A549 (cell line): ENCODE measurements at regions not wholly inside any gene's neighbourhood (a gene's known extent, or its start where the extent isn't known, plus 50 kb on each side); places are given as distances from the start of the nearest gene placed in this dataset.

Experiments
- ATAC-seq, 2 experiments: fragments of 200-7000 bp in 1 of 2; fragments of >200 bp in 1 of 2; cut with Nextera tagmentation in 1 of 2; cut with Tn5 transposase in 1 of 2; 3 replicates each; pipeline versions ENCODE4 v1.8.0 to v1.9.1; 2018 to 2020; ENCODE audit warnings: mild to moderate bottlenecking in 1 of 2, moderate library complexity in 1 of 2
- CTCF ChIA-PET: fragments of 300-600 bp; sonication (Branson Sonifier 250); formaldehyde crosslinking; extraction: SDS; loops from one replicate; lab custom pipeline; 2021; ENCODE audit warnings: antibody characterized with exemption, inconsistent platforms; lab: Yijun Ruan, JAX
- POLR2A ChIA-PET: fragments of 350-600 bp; formaldehyde crosslinking; extraction: SDS; loops from one replicate; lab custom pipeline; 2021; ENCODE audit warnings: antibody characterized with exemption, inconsistent platforms; lab: Yijun Ruan, JAX
- DNase-seq, 2 experiments: peaks; one replicate each; pipeline versions ENCODE4 v3.0.0 to v3.0.0-alpha.2; 2011 to 2016; ENCODE audit warnings: low read depth in 1 of 2, low spot score in 1 of 2
- FAIRE-seq: peaks from 2 replicates; lab custom pipeline; 2011; peaks lifted over from hg19 to GRCh38; lab: Jason Lieb, UNC
- H3K27ac ChIP-seq, 2 experiments: fragments of >200 bp; sonication (Bioruptor Twin); formaldehyde crosslinking; 3 replicates each; pipeline ENCODE4 v1.5.1; 2016 to 2017
- H3K4me1 ChIP-seq: fragments of >200 bp; sonication (Bioruptor Twin); formaldehyde crosslinking; 3 replicates; pipeline ENCODE4 v1.6.1; 2016
- H3K4me2 ChIP-seq: fragments of >200 bp; sonication (Bioruptor Twin); formaldehyde crosslinking; 3 replicates; pipeline ENCODE4 v1.6.1; 2016
- H3K4me3 ChIP-seq: fragments of >200 bp; sonication (Bioruptor Twin); formaldehyde crosslinking; 3 replicates; pipeline ENCODE4 v1.5.1; 2016
- H3K9me3 ChIP-seq: fragments of >200 bp; sonication (Bioruptor Twin); formaldehyde crosslinking; 3 replicates; pipeline ENCODE4 v1.6.1; 2016
- BHLHE40 ChIP-seq: IDR thresholded peaks from 2 replicates; pipeline ENCODE4 v1.6.1; 2012; ENCODE audit warnings: low read depth, low read length, inconsistent platforms
- CBX2 ChIP-seq: fragments of 200-600 bp; sonication (generic); IDR thresholded peaks from 2 replicates; pipeline ENCODE4 v1.6.1; 2016; ENCODE audit warnings: low read depth, mild to moderate bottlenecking, borderline replicate concordance
- CEBPB ChIP-seq, 2 experiments: fragments of >200 bp in 1 of 2; sonication (Bioruptor Twin) in 1 of 2; formaldehyde crosslinking in 1 of 2; IDR thresholded peaks; 2 replicates each; pipeline ENCODE4 v1.6.1; 2012 to 2016
- CHD2 ChIP-seq: fragments of 150-350 bp; IDR thresholded peaks from 2 replicates; pipeline ENCODE4 v1.6.1; 2014; ENCODE audit warnings: low read length; ENCODE audit not compliant: partially characterized antibody
- ESRRA ChIP-seq: fragments of 150-350 bp; IDR thresholded peaks from 2 replicates; pipeline ENCODE4 v1.6.1; 2014; ENCODE audit warnings: mild to moderate bottlenecking, low read length, borderline replicate concordance
- FOSB ChIP-seq: fragments of 250-450 bp; sonication (Bioruptor Pico); IDR thresholded peaks from 2 replicates; pipeline ENCODE4 v1.5.0; 2020; ENCODE audit warnings: mild to moderate bottlenecking, moderate library complexity
- FOSL2 ChIP-seq, 2 experiments: fragments of 450-650 bp in 1 of 2; fragments of >200 bp in 1 of 2; sonication (Bioruptor Twin) in 1 of 2; formaldehyde crosslinking; IDR thresholded peaks; 2 replicates each; pipeline versions ENCODE4 v1.5.0 to v1.6.1; 2016 to 2020; ENCODE audit warnings: mild to moderate bottlenecking in 1 of 2, moderate library complexity in 1 of 2
- FOXS1 ChIP-seq: fragments of 250-450 bp; sonication (Bioruptor Pico); IDR thresholded peaks from 2 replicates; pipeline ENCODE4 v1.5.0; 2020; ENCODE audit warnings: mild to moderate bottlenecking, moderate library complexity
- GATA3 ChIP-seq: IDR thresholded peaks from 2 replicates; pipeline ENCODE4 v1.6.1; 2012; ENCODE audit warnings: borderline replicate concordance
- KDM1A ChIP-seq: fragments of 200-600 bp; sonication (generic); IDR thresholded peaks from 2 replicates; pipeline ENCODE4 v1.6.1; 2016; ENCODE audit warnings: low read depth, mild to moderate bottlenecking
- MAFK ChIP-seq: fragments of 450-650 bp; IDR thresholded peaks from 2 replicates; pipeline ENCODE4 v1.6.1; 2014; ENCODE audit not compliant: partially characterized antibody
- MAZ ChIP-seq: fragments of 150-350 bp; IDR thresholded peaks from 2 replicates; pipeline ENCODE4 v1.6.1; 2014; ENCODE audit warnings: antibody characterized with exemption, low read depth, low read length, borderline replicate concordance
- NPAS2 ChIP-seq: fragments of 250-450 bp; sonication (Bioruptor Pico); IDR thresholded peaks from 2 replicates; pipeline ENCODE4 v1.8.0; 2022; ENCODE audit warnings: mild to moderate bottlenecking, moderate library complexity, borderline replicate concordance
- NR3C1 ChIP-seq: fragments of >200 bp; sonication (Bioruptor Twin); formaldehyde crosslinking; IDR thresholded peaks from 3 replicates; pipeline ENCODE4 v1.6.1; 2017
- PHF8 ChIP-seq: fragments of 200-600 bp; sonication (generic); IDR thresholded peaks from 2 replicates; pipeline ENCODE4 v1.6.1; 2016; ENCODE audit warnings: low read depth, mild to moderate bottlenecking, antibody characterized with exemption, moderate library complexity, borderline replicate concordance
- POLR2A ChIP-seq: IDR thresholded peaks from 2 replicates; pipeline ENCODE4 v1.6.1; 2012; ENCODE audit warnings: mild to moderate bottlenecking, low read length
- RAD21 ChIP-seq, 2 experiments: fragments of >200 bp in 1 of 2; sonication (Bioruptor Twin) in 1 of 2; formaldehyde crosslinking in 1 of 2; IDR thresholded peaks in 1 of 2; conservative IDR thresholded peaks in 1 of 2; 2 replicates in 1 of 2; 3 replicates in 1 of 2; pipeline ENCODE4 v1.6.1; 2012 to 2018; ENCODE audit warnings: inconsistent platforms in 1 of 2
- RFX5 ChIP-seq: fragments of 450-650 bp; IDR thresholded peaks from 2 replicates; pipeline ENCODE4 v1.7.1; 2014; ENCODE audit warnings: antibody characterized with exemption, mild to moderate bottlenecking, moderate library complexity
- RNF2 ChIP-seq: fragments of 200-600 bp; sonication (generic); IDR thresholded peaks from 2 replicates; pipeline ENCODE4 v1.6.1; 2016; ENCODE audit warnings: low read depth, mild to moderate bottlenecking, antibody characterized with exemption, moderate library complexity, borderline replicate concordance
- SREBF2 ChIP-seq: fragments of 450-650 bp; IDR thresholded peaks from 2 replicates; pipeline ENCODE4 v1.6.1; 2014; ENCODE audit warnings: mild to moderate bottlenecking, moderate library complexity
- TFCP2L1 ChIP-seq: fragments of 250-450 bp; sonication (Bioruptor Pico); IDR thresholded peaks from 2 replicates; pipeline ENCODE4 v1.5.0; 2021; ENCODE audit warnings: mild to moderate bottlenecking
- TP53 ChIP-seq: fragments of 250-450 bp; sonication (Bioruptor Pico); IDR thresholded peaks from 2 replicates; pipeline ENCODE4 v1.5.0; 2021; ENCODE audit warnings: mild to moderate bottlenecking, moderate library complexity
- ZFP36 ChIP-seq: fragments of 450-650 bp; IDR thresholded peaks from 2 replicates; pipeline ENCODE4 v1.6.1; 2014; ENCODE audit warnings: borderline replicate concordance; ENCODE audit not compliant: partially characterized antibody
- WGBS: methylation state at CpG from one replicate; pipeline ENCODE4 v1.1.6; 2017; ENCODE audit errors: missing lambda C conversion rate; 5-methylcytosine and 5-hydroxymethylcytosine counted together
- TF ChIP-seq, protein P1 (sequence below): fragments of 200-600 bp; sonication (generic); IDR thresholded peaks from 2 replicates; pipeline ENCODE4 v1.6.1; 2016; ENCODE audit warnings: antibody characterized with exemption, mild to moderate bottlenecking, moderate library complexity
- TF ChIP-seq, protein P2 (sequence below): fragments of >200 bp; sonication (Bioruptor Twin); formaldehyde crosslinking; IDR thresholded peaks from 2 replicates; pipeline ENCODE4 v1.6.1; 2016
- TF ChIP-seq, protein P3 (sequence below): fragments of >200 bp; sonication (Bioruptor Twin); formaldehyde crosslinking; IDR thresholded peaks from 3 replicates; pipeline ENCODE4 v1.5.1; 2016

DNA sequence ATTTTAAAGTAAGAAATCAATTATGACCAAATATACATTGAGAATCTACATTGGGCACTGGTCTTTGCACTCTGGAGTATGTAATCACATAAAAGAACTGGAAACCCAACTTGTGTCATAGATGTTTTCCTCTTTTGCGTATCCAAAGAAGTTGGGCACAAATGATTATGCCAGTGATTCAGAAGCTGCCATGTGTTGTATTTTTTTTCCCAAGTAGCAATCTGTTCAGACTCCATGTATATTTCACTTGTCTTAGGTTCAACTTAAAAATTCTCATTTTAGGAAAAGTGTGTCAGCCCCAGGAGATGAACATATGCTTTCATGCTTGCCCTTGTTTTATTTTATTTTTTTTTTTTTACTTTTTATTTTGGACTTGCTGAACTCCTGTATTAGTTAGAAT is 441.5 kb downstream of the PDZRN4 start:
- H3K4me2 ChIP-seq: no peak overlapping the region
- DNase-seq: no peak
- CTCF ChIA-PET: no interaction called here
- no peaks in the 10 kb centered on the region for H3K9me3 ChIP-seq
- H3K4me3 ChIP-seq: no peak overlapping the region
- POLR2A ChIA-PET: no interaction called here
- no peak for FAIRE-seq
- 44% methylated on average over 1 of the region's 1 CpG for WGBS
- TF ChIP-seq, protein P1, sequence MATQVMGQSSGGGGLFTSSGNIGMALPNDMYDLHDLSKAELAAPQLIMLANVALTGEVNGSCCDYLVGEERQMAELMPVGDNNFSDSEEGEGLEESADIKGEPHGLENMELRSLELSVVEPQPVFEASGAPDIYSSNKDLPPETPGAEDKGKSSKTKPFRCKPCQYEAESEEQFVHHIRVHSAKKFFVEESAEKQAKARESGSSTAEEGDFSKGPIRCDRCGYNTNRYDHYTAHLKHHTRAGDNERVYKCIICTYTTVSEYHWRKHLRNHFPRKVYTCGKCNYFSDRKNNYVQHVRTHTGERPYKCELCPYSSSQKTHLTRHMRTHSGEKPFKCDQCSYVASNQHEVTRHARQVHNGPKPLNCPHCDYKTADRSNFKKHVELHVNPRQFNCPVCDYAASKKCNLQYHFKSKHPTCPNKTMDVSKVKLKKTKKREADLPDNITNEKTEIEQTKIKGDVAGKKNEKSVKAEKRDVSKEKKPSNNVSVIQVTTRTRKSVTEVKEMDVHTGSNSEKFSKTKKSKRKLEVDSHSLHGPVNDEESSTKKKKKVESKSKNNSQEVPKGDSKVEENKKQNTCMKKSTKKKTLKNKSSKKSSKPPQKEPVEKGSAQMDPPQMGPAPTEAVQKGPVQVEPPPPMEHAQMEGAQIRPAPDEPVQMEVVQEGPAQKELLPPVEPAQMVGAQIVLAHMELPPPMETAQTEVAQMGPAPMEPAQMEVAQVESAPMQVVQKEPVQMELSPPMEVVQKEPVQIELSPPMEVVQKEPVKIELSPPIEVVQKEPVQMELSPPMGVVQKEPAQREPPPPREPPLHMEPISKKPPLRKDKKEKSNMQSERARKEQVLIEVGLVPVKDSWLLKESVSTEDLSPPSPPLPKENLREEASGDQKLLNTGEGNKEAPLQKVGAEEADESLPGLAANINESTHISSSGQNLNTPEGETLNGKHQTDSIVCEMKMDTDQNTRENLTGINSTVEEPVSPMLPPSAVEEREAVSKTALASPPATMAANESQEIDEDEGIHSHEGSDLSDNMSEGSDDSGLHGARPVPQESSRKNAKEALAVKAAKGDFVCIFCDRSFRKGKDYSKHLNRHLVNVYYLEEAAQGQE: no peak
- no peak for TF ChIP-seq TFCP2L1 (CRISPR knock-in tag)
- TF ChIP-seq SREBF2: no peak
- TF ChIP-seq, protein P2, sequence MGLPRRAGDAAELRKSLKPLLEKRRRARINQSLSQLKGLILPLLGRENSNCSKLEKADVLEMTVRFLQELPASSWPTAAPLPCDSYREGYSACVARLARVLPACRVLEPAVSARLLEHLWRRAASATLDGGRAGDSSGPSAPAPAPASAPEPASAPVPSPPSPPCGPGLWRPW: no peak
- TF ChIP-seq TP53: no peak
- no peak for TF ChIP-seq KDM1A
- TF ChIP-seq BHLHE40: no peak
- no peak for TF ChIP-seq NPAS2 (CRISPR knock-in tag)
- TF ChIP-seq RFX5: no peak
- TF ChIP-seq FOSB (CRISPR knock-in tag): no peak
- no peak for TF ChIP-seq MAZ
- TF ChIP-seq MAFK: no peak
- no peak for TF ChIP-seq CEBPB (IDR thresholded peaks at IDR 0.05)
- no peak for TF ChIP-seq RAD21 (conservative IDR thresholded peaks at IDR 0.05 in 1 of 2, IDR thresholded peaks at IDR 0.05 in 1 of 2)
- TF ChIP-seq FOXS1 (CRISPR knock-in tag): no peak
- TF ChIP-seq CHD2: no peak
- no peak for TF ChIP-seq ESRRA
- no peak for TF ChIP-seq GATA3
- no peak for TF ChIP-seq PHF8
- TF ChIP-seq, all 56 proteins: peak for 0
- H3K4me1 ChIP-seq: no peaks in the 10 kb centered on the region
- H3K27ac ChIP-seq: no peak overlapping the region
- ATAC-seq: no peak

DNA sequence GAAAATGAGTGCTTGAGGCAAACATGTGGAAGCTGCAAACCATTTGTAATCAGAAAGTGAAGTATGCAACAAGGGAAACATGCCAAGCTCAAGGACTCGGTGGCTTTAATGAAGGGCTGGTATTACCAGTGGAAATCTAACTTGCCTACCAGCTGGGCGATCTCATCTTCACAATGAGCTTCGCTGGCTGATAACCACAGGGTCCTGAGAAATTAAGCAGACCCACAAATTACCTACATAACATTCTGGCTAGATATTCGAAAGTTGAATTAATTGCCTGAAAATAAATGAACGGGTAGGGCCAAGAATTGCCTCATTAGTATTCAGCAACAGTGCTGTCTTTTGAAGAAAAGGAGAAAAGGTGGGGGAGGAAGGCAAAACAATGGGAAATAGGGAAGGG is 439.4 kb downstream of the PDZRN4 start:
- Histone ChIP-seq H3K9me3 (no peaks in the 10 kb centered on the region), H3K4me3 (no peak overlapping the region), H3K4me2 (no peak overlapping the region), H3K4me1 (no peaks in the 10 kb centered on the region), H3K27ac (no peak overlapping the region)
- WGBS: 12% methylated on average over 5 of the region's 5 CpGs
- ChIA-PET CTCF (no interaction called here), POLR2A (no interaction called here)
- no peak for FAIRE-seq
- TF ChIP-seq, protein P3, sequence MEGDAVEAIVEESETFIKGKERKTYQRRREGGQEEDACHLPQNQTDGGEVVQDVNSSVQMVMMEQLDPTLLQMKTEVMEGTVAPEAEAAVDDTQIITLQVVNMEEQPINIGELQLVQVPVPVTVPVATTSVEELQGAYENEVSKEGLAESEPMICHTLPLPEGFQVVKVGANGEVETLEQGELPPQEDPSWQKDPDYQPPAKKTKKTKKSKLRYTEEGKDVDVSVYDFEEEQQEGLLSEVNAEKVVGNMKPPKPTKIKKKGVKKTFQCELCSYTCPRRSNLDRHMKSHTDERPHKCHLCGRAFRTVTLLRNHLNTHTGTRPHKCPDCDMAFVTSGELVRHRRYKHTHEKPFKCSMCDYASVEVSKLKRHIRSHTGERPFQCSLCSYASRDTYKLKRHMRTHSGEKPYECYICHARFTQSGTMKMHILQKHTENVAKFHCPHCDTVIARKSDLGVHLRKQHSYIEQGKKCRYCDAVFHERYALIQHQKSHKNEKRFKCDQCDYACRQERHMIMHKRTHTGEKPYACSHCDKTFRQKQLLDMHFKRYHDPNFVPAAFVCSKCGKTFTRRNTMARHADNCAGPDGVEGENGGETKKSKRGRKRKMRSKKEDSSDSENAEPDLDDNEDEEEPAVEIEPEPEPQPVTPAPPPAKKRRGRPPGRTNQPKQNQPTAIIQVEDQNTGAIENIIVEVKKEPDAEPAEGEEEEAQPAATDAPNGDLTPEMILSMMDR: no peak
- TF ChIP-seq NR3C1 (no peak), FOSL2 (IDR thresholded peaks at IDR 0.05) (no peak), FOSL2 (CRISPR knock-in tag; IDR thresholded peaks at IDR 0.05) (no peak), POLR2A (no peak), TP53 (no peak), SREBF2 (no peak), RNF2 (no peak), CBX2 (no peak), ZFP36 (no peak), CHD2 (no peak)
- TF ChIP-seq, protein P2: no peak
- no peak for DNase-seq
- ATAC-seq: no peak
